ENCODE measurements at regions not wholly inside any gene's neighbourhood (a gene's known extent, or its start where the extent isn't known, plus 50 kb on each side); places are given as distances from the start of the nearest gene placed in this dataset.

DNA sequence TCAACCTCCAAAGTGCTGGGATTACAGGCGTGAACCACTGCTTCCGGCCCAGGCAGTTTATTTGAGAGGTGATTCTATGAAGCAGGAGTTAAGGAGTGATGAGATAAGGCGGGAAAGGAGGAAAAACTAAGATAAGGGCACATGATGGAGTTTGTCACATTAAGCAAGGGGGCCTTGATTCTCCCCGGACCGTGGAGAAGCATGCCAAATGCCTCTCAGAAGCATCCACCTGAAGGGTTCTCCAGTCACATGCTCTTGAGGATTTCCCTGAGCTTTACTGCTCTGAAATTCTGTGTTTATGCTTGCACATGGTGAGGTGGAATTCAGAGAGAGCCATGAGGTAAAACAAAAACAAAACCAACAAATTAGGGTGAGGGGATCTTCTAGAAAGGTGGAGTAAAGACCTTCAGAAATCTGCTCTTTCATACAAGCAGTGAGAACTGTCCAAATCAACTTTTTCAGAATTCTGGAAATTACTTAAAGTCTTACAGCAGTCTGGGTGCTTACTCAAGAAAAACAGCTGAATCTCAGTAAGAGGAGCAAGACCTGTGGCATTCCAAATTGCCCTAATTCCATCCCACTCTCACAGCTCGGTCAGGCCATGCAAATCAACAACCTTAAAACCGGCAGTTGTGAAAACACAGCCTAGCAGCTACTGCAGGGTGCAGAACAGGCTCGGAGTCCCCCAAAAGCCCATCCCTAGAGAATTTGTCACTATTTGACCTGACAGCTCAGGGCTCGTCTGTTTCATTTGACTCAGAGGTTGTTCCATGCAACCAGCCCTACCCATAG is 69.1 kb upstream of the CTLA4 start:
- Mint-ChIP-seq H3K4me1 (peaks cover 3% of the 10 kb centered on the region), H3K9me3 (peaks cover 3% of the 10 kb centered on the region), H3K27ac (ENCODE audit: unreplicated experiment) (no peak overlapping the region), H3K27me3 (ENCODE audit: low read depth) (no peaks in the 10 kb centered on the region), H3K36me3 (ENCODE audit: low read depth) (no peaks in the 10 kb centered on the region), H3K4me3 (no peak overlapping the region)
- DNase-seq (ENCODE audit: low read depth, low spot score) = no peak
- TF ChIP-seq, protein P1, sequence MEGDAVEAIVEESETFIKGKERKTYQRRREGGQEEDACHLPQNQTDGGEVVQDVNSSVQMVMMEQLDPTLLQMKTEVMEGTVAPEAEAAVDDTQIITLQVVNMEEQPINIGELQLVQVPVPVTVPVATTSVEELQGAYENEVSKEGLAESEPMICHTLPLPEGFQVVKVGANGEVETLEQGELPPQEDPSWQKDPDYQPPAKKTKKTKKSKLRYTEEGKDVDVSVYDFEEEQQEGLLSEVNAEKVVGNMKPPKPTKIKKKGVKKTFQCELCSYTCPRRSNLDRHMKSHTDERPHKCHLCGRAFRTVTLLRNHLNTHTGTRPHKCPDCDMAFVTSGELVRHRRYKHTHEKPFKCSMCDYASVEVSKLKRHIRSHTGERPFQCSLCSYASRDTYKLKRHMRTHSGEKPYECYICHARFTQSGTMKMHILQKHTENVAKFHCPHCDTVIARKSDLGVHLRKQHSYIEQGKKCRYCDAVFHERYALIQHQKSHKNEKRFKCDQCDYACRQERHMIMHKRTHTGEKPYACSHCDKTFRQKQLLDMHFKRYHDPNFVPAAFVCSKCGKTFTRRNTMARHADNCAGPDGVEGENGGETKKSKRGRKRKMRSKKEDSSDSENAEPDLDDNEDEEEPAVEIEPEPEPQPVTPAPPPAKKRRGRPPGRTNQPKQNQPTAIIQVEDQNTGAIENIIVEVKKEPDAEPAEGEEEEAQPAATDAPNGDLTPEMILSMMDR (conservative IDR thresholded peaks at IDR 0.05) = no peak

DNA sequence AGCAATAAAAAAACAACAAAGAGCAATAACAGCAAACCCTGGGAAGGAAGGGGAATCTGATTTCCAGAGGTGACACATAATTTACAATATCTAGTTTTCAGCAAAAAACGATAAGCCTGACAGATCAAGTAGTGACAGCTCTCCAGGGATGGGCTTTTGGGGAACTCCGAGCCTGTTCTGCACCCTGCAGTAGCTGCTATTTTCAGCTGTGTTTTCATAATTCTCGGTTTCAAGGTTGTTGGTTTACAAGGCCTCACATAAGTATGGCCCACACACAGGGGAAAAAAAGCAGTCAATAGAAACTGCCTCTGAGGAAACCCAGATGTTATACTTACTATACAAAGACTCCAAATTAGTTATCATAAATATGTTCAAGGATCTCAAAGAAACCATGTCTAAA is 67.7 kb upstream of the CTLA4 start:
- no peak overlapping the region for H3K27ac Mint-ChIP-seq (ENCODE audit: unreplicated experiment)
- peaks cover 3% of the 10 kb centered on the region for H3K36me3 Mint-ChIP-seq (ENCODE audit: low read depth)
- TF ChIP-seq, protein P1 (conservative IDR thresholded peaks at IDR 0.05) = no peak

DNA sequence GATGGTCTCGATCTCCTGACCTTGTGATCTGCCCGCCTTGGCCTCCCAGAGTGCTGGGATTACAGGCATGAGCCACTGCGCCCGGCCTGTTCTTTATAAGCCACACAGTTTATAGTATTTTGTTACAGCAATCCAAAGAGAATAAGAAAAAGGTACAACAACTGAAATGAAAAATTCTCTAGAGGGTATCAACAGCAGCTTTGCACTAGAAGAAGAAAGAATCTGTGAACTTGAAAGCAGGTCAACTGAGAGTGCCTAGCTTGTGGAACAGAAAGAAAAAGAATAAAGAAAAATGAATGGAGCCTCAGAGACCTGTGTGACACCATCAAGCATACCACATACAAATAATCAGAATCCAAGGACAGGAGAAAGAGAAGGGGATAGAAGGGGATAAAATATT is 66.8 kb upstream of the CTLA4 start:
- H3K27ac Mint-ChIP-seq (ENCODE audit: unreplicated experiment) = no peak overlapping the region
- TF ChIP-seq, protein P1 (conservative IDR thresholded peaks at IDR 0.05) = no peak
- DNase-seq (ENCODE audit: low read depth, low spot score) = no peak
- no peak overlapping the region for H3K4me3 Mint-ChIP-seq
- H3K4me1 Mint-ChIP-seq = peaks cover 3% of the 10 kb centered on the region
- peaks cover 5% of the 10 kb centered on the region for H3K36me3 Mint-ChIP-seq (ENCODE audit: low read depth)
- peaks cover 6% of the 10 kb centered on the region for H3K9me3 Mint-ChIP-seq
- H3K27me3 Mint-ChIP-seq (ENCODE audit: low read depth) = no peaks in the 10 kb centered on the region

More for the DNA sequence above, 67.7 kb upstream of the CTLA4 start:
- H3K27me3 Mint-ChIP-seq (ENCODE audit: low read depth) = no peaks in the 10 kb centered on the region
- H3K4me1 Mint-ChIP-seq = peaks cover 3% of the 10 kb centered on the region
- DNase-seq (ENCODE audit: low read depth, low spot score) = no peak
- no peak overlapping the region for H3K4me3 Mint-ChIP-seq
- peaks cover 6% of the 10 kb centered on the region for H3K9me3 Mint-ChIP-seq

DNA sequence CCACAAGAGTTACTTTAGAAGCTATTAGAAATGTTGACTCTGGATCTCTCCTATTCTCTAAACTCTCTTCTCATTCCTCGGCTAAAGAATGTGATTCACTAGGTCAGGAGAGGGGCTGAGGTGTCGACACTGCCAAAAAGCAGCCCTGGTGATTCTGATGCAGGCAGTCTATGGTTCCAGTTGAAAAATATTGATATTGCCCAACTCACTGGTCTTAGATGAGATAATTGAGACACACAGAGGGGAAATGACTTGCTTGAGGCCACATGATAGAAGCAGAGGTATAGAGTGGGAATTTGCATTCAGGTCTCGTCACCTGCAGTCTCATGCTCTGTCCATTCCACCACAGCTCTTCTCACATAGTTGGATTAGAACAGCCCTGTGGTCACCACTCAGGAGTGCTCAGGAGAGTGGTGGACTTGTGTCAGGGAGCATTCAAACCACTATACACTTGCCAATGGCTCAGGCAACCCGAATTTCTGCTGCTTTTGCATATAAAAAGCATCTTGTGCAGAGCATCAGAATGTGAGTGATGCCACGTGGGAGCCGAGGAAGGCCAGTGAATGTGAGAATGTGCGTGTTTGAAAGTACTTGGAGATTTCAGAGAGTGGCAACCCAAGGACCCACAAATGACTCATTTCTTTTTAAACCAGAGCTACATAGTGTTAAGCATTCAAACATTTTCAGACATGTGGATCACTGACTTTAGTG is 65.1 kb upstream of the CTLA4 start:
- Mint-ChIP-seq H3K9me3 (peaks cover 6% of the 10 kb centered on the region), H3K4me3 (no peak overlapping the region), H3K27me3 (ENCODE audit: low read depth) (no peaks in the 10 kb centered on the region), H3K27ac (ENCODE audit: unreplicated experiment) (no peak overlapping the region), H3K36me3 (ENCODE audit: low read depth) (peaks cover 8% of the 10 kb centered on the region), H3K4me1 (peaks cover 7% of the 10 kb centered on the region)
- no peak for DNase-seq (ENCODE audit: low read depth, low spot score)
- TF ChIP-seq, protein P1 (conservative IDR thresholded peaks at IDR 0.05) = no peak

DNA sequence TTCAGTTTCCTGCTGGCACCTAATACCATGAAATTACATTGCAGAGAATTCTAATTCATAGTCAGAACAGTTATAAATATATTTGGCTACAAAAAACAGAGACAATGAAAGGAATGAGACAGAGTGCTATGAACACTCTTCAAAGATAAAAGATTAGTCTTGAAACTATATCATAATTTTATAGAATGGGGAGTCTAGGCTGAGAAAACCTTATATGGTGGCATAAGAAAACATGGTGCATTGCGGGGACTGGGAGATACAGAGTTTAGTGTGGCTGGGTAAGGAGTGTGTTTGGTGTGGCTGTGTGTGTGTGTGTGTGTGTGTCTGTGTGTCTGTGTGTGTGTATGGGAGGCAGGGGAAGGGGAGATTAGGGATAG is 64.5 kb upstream of the CTLA4 start:
- Mint-ChIP-seq H3K9me3 (peaks cover 6% of the 10 kb centered on the region), H3K27ac (ENCODE audit: unreplicated experiment) (no peak overlapping the region), H3K4me1 (peaks cover 13% of the 10 kb centered on the region), H3K27me3 (ENCODE audit: low read depth) (no peaks in the 10 kb centered on the region), H3K36me3 (ENCODE audit: low read depth) (peaks cover 8% of the 10 kb centered on the region), H3K4me3 (no peak overlapping the region)
- DNase-seq (ENCODE audit: low read depth, low spot score) = no peak
- TF ChIP-seq, protein P1 (conservative IDR thresholded peaks at IDR 0.05) = no peak
